ENCODE measurements at regions not wholly inside any gene's neighbourhood (a gene's known extent, or its start where the extent isn't known, plus 50 kb on each side); places are given as distances from the start of the nearest gene placed in this dataset. TPM values are rescaled to one million over a fixed set of nuclear protein-coding genes. Genes with fewer than 3 reads are reported as not detected.

DNA sequence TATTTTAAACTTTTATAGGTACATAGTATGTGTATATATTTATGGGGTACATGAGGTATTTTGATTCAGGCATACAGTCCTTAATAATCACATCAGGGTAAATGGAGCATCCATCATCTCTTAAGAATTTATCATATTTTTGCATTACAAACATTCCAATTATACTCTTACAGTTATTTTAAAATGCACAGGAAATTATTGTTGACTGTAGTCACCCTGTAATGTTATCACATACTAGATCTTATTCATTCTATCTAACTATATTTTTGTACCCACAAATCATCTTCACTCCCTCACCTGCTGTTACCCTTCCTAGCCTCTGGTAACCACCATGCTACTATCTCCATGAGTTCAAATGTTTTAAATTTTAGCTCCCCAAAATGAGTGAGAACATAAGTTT is 56.3 kb upstream of the FAM3C start:
- no peak overlapping the region for H3K4me3 ChIP-seq (ENCODE audit: low read length)
- no peak overlapping the region for H3K4me2 ChIP-seq (ENCODE audit: low read length)

GRCh38 chr7:121451367-121452094 is 55.4 kb upstream of the FAM3C start:
- Histone ChIP-seq H3K4me2 (ENCODE audit: low read length) (no peak overlapping the region), H3K9ac (ENCODE audit: low read depth, low read length) (no peak overlapping the region), H3K9me3 (replicated peaks; ENCODE audit: low read length) (no peaks in the 10 kb centered on the region), H3K36me3 (ENCODE audit: insufficient read depth, low read length) (no peaks in the 10 kb centered on the region), H3K4me3 (ENCODE audit: low read length) (no peak overlapping the region), H3K27me3 (ENCODE audit: control insufficient read depth, insufficient read depth, low read length) (no peaks in the 10 kb centered on the region), H3K4me1 (ENCODE audit: control insufficient read depth, insufficient read depth, low read length) (peaks cover 32% of the 10 kb centered on the region)

More for the DNA sequence above, 56.3 kb upstream of the FAM3C start:
- no peaks in the 10 kb centered on the region for H3K36me3 ChIP-seq (ENCODE audit: insufficient read depth, low read length)
- H3K4me1 ChIP-seq (ENCODE audit: control insufficient read depth, insufficient read depth, low read length), result peaks cover 25% of the 10 kb centered on the region
- H3K9ac ChIP-seq (ENCODE audit: low read depth, low read length), result no peak overlapping the region
- H3K27me3 ChIP-seq (ENCODE audit: control insufficient read depth, insufficient read depth, low read length), result no peaks in the 10 kb centered on the region
- H3K9me3 ChIP-seq (replicated peaks; ENCODE audit: low read length), result no peaks in the 10 kb centered on the region

GRCh38 chr7:121450631-121451198 is 54.6 kb upstream of the FAM3C start:
- Histone ChIP-seq H3K36me3 (ENCODE audit: insufficient read depth, low read length) (no peaks in the 10 kb centered on the region), H3K27me3 (ENCODE audit: control insufficient read depth, insufficient read depth, low read length) (no peaks in the 10 kb centered on the region), H3K9ac (ENCODE audit: low read depth, low read length) (no peak overlapping the region), H3K4me1 (ENCODE audit: control insufficient read depth, insufficient read depth, low read length) (peaks cover 34% of the 10 kb centered on the region), H3K4me3 (ENCODE audit: low read length) (no peak overlapping the region), H3K9me3 (replicated peaks; ENCODE audit: low read length) (no peaks in the 10 kb centered on the region), H3K4me2 (ENCODE audit: low read length) (no peak overlapping the region)

- no peaks in the 10 kb centered on the region for H3K36me3 ChIP-seq (ENCODE audit: insufficient read depth, low read length)
- H3K4me1 ChIP-seq (ENCODE audit: control insufficient read depth, insufficient read depth, low read length), result peaks cover 34% of the 10 kb centered on the region
Measured at GRCh38 chr7:121449735-121450240, 53.7 kb upstream of the FAM3C start.

DNA sequence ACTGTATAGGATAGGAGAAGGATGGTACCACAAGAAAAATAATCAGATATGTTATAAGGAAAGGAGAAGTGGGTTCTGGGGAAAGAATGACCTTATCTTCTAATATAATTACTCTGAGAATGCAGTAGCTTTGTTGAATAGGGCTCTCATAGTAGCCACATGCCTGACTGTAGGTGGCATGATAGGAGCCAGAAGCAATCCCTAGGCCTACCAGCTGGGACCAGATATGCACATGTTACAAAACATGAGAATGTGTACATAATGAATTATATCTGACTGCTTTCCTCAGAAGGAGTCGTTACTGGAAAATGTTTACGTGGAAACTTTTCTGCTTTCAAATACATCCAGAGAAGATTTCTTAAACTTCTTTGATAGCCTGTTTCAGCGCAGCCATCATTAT is 53.2 kb upstream of the FAM3C start:
- no peaks in the 10 kb centered on the region for H3K27me3 ChIP-seq (ENCODE audit: control insufficient read depth, insufficient read depth, low read length)
- no peak overlapping the region for H3K4me3 ChIP-seq (ENCODE audit: low read length)
- no peaks in the 10 kb centered on the region for H3K9me3 ChIP-seq (replicated peaks; ENCODE audit: low read length)
- H3K4me2 ChIP-seq (ENCODE audit: low read length), result no peak overlapping the region
- no peaks in the 10 kb centered on the region for H3K36me3 ChIP-seq (ENCODE audit: insufficient read depth, low read length)
- H3K9ac ChIP-seq (ENCODE audit: low read depth, low read length), result no peak overlapping the region
- peaks cover 34% of the 10 kb centered on the region for H3K4me1 ChIP-seq (ENCODE audit: control insufficient read depth, insufficient read depth, low read length)

More at GRCh38 chr7:121449735-121450240, 53.7 kb upstream of the FAM3C start:
- H3K9me3 ChIP-seq (replicated peaks; ENCODE audit: low read length), result no peaks in the 10 kb centered on the region
- no peak overlapping the region for H3K9ac ChIP-seq (ENCODE audit: low read depth, low read length)
- H3K4me2 ChIP-seq (ENCODE audit: low read length), result no peak overlapping the region
- no peak overlapping the region for H3K4me3 ChIP-seq (ENCODE audit: low read length)
- no peaks in the 10 kb centered on the region for H3K27me3 ChIP-seq (ENCODE audit: control insufficient read depth, insufficient read depth, low read length)

GRCh38 chr7:121448429-121448828 is 52.3 kb upstream of the FAM3C start:
- Histone ChIP-seq H3K36me3 (ENCODE audit: insufficient read depth, low read length) (no peaks in the 10 kb centered on the region), H3K9me3 (replicated peaks; ENCODE audit: low read length) (no peaks in the 10 kb centered on the region), H3K4me2 (ENCODE audit: low read length) (no peak overlapping the region), H3K4me1 (ENCODE audit: control insufficient read depth, insufficient read depth, low read length) (peaks cover 34% of the 10 kb centered on the region), H3K9ac (ENCODE audit: low read depth, low read length) (no peak overlapping the region), H3K4me3 (ENCODE audit: low read length) (no peak overlapping the region), H3K27me3 (ENCODE audit: control insufficient read depth, insufficient read depth, low read length) (no peaks in the 10 kb centered on the region)

DNA sequence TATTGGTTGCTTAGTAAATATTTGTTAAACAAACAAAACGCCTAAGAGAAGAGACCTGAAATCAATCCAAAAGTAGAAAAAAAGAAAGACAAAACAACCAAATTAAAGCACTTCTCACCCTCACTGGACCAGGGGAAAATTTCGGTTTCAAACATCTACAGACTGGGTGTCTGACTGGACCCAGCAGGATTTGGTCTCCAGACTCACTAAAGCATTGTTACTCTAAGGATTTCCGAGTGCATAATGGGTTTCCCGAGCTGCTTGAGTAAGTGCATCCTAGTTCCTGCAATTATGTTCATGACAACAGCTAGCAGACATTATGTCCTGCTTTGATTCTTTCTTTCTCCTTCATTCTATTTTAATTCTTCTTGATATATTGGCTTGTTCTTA is 51.8 kb upstream of the FAM3C start:
- Histone ChIP-seq H3K9ac (ENCODE audit: low read depth, low read length) (no peak overlapping the region), H3K9me3 (replicated peaks; ENCODE audit: low read length) (no peaks in the 10 kb centered on the region), H3K36me3 (ENCODE audit: insufficient read depth, low read length) (no peaks in the 10 kb centered on the region), H3K4me2 (ENCODE audit: low read length) (no peak overlapping the region), H3K4me3 (ENCODE audit: low read length) (no peak overlapping the region), H3K27me3 (ENCODE audit: control insufficient read depth, insufficient read depth, low read length) (no peaks in the 10 kb centered on the region), H3K4me1 (ENCODE audit: control insufficient read depth, insufficient read depth, low read length) (peaks cover 34% of the 10 kb centered on the region)

GRCh38 chr7:121447243-121447910 is 51.3 kb upstream of the FAM3C start:
- H3K9me3 ChIP-seq (replicated peaks; ENCODE audit: low read length), result no peaks in the 10 kb centered on the region
- H3K4me1 ChIP-seq (ENCODE audit: control insufficient read depth, insufficient read depth, low read length), result peaks cover 34% of the 10 kb centered on the region
- no peak overlapping the region for H3K9ac ChIP-seq (ENCODE audit: low read depth, low read length)
- H3K4me3 ChIP-seq (ENCODE audit: low read length), result no peak overlapping the region
- H3K27me3 ChIP-seq (ENCODE audit: control insufficient read depth, insufficient read depth, low read length), result no peaks in the 10 kb centered on the region
- no peaks in the 10 kb centered on the region for H3K36me3 ChIP-seq (ENCODE audit: insufficient read depth, low read length)
- no peak overlapping the region for H3K4me2 ChIP-seq (ENCODE audit: low read length)

- H3K9me3 ChIP-seq (replicated peaks; ENCODE audit: low read length), result no peaks in the 10 kb centered on the region
- H3K36me3 ChIP-seq (ENCODE audit: insufficient read depth, low read length), result no peaks in the 10 kb centered on the region
- no peak overlapping the region for H3K4me2 ChIP-seq (ENCODE audit: low read length)
- no peak overlapping the region for H3K9ac ChIP-seq (ENCODE audit: low read depth, low read length)
- peaks cover 27% of the 10 kb centered on the region for H3K4me1 ChIP-seq (ENCODE audit: control insufficient read depth, insufficient read depth, low read length)
- H3K4me3 ChIP-seq (ENCODE audit: low read length), result no peak overlapping the region
- H3K27me3 ChIP-seq (ENCODE audit: control insufficient read depth, insufficient read depth, low read length), result no peaks in the 10 kb centered on the region
Measured at GRCh38 chr7:121446526-121446925, 50.4 kb upstream of the FAM3C start.

Small RNAs in the stretch of these regions (small RNA-seq; reads per million reads assigned to genes)
- gene RN7SKP277, result not detected

All from skeletal muscle satellite cell (primary cell).